Neural cell (in vitro differentiated cells): ENCODE measurements at regions not wholly inside any gene's neighbourhood (a gene's known extent, or its start where the extent isn't known, plus 50 kb on each side); places are given as distances from the start of the nearest gene placed in this dataset.

ENCODE experiments used
- H2AFZ ChIP-seq: fragments of 200-600, 300-800 bp; sonication (generic), shearing (Covaris generic); 2 replicates; pipeline ENCODE4 v1.6.0; 2014; ENCODE audit warnings: low read depth, mild to moderate bottlenecking, antibody characterized with exemption, low read length, moderate library complexity
- H3F3A ChIP-seq: fragments of 200-600 bp; shearing (Covaris generic); 2 replicates; pipeline ENCODE4 v1.6.1; 2016; ENCODE audit warnings: mild to moderate bottlenecking, moderate library complexity, mixed read lengths, antibody characterized with exemption, low read length; ENCODE audit not compliant: insufficient read depth, poor library complexity, severe bottlenecking
- H3K27ac ChIP-seq: fragments of 200-600, 300-800 bp; sonication (generic), shearing (Covaris generic); 2 replicates; pipeline ENCODE4 v1.5.1; 2014; ENCODE audit warnings: mild to moderate bottlenecking, low read length, moderate library complexity
- H3K27me3 ChIP-seq: fragments of 300-800, 200-600 bp; sonication (generic), shearing (Covaris generic); 2 replicates; pipeline ENCODE4 v1.6.0; 2014; ENCODE audit warnings: mild to moderate bottlenecking, low read depth, low read length, moderate library complexity; ENCODE audit not compliant: insufficient read depth
- H3K36me3 ChIP-seq: fragments of 300-800, 200-600 bp; sonication (generic), shearing (Covaris generic); 2 replicates; pipeline ENCODE4 v1.5.1; 2014; ENCODE audit warnings: mild to moderate bottlenecking, antibody characterized with exemption, low read length, moderate library complexity; ENCODE audit not compliant: insufficient read depth
- H3K4me2 ChIP-seq: fragments of 300-800, 200-600 bp; sonication (generic), shearing (Covaris generic); 2 replicates; pipeline ENCODE4 v1.6.0; 2014; ENCODE audit warnings: mild to moderate bottlenecking, low read length
- H3K4me3 ChIP-seq: fragments of 300-800, 200-600 bp; sonication (generic), shearing (Covaris generic); 2 replicates; pipeline ENCODE4 v1.5.1; 2014; ENCODE audit warnings: mild to moderate bottlenecking, low read length, moderate library complexity
- H3K79me2 ChIP-seq: fragments of 200-600 bp; shearing (Covaris generic); replicated peaks from 2 replicates; pipeline ENCODE4 v1.6.0; 2014; ENCODE audit warnings: mild to moderate bottlenecking, low read length, moderate library complexity; ENCODE audit not compliant: insufficient read depth
- H3K9ac ChIP-seq: fragments of 300-800, 200-600 bp; sonication (generic), shearing (Covaris generic); 2 replicates; pipeline ENCODE4 v1.6.1; 2016; ENCODE audit warnings: mild to moderate bottlenecking, low read length, mixed read lengths
- H3K9me2 ChIP-seq: fragments of 200-600 bp; shearing (Covaris generic); 2 replicates; pipeline ENCODE4 v1.6.1; 2016; ENCODE audit warnings: mild to moderate bottlenecking, low read length, mixed read lengths; ENCODE audit not compliant: insufficient read depth
- H3K9me3 ChIP-seq: fragments of 200-600, 300-800 bp; sonication (generic), shearing (Covaris generic); 2 replicates; pipeline ENCODE4 v1.6.1; 2016; ENCODE audit warnings: mild to moderate bottlenecking, mixed run types, low read length, moderate library complexity, mixed read lengths
- H4K20me1 ChIP-seq: fragments of 200-600 bp; shearing (Covaris generic); 2 replicates; pipeline ENCODE4 v1.6.1; 2016; ENCODE audit warnings: mild to moderate bottlenecking, mixed run types; ENCODE audit not compliant: insufficient read depth
- EP300 ChIP-seq: fragments of 450-650 bp; conservative IDR thresholded peaks from 2 replicates; pipeline ENCODE4 v1.6.1; 2014; ENCODE audit warnings: antibody characterized with exemption, mild to moderate bottlenecking, moderate library complexity; ENCODE audit not compliant: poor library complexity, severe bottlenecking
- EZH2 ChIP-seq: fragments of 200-600, 300-800 bp; shearing (Covaris generic), sonication (generic); IDR thresholded peaks from 2 replicates; pipeline ENCODE4 v1.6.1; 2014; ENCODE audit warnings: antibody characterized with exemption, low read length, borderline replicate concordance, mild to moderate bottlenecking; ENCODE audit not compliant: insufficient read depth, poor library complexity, severe bottlenecking
- MXI1 ChIP-seq: fragments of 450-650 bp; conservative IDR thresholded peaks from 2 replicates; pipeline ENCODE4 v1.6.1; 2014; ENCODE audit warnings: antibody characterized with exemption, mild to moderate bottlenecking; ENCODE audit not compliant: poor library complexity, severe bottlenecking
- POLR2AphosphoS5 ChIP-seq: IDR thresholded peaks from 2 replicates; pipeline ENCODE4 v1.6.1; 2012
- RAD21 ChIP-seq: fragments of 450-650 bp; conservative IDR thresholded peaks from 2 replicates; pipeline ENCODE4 v1.6.1; 2014; ENCODE audit warnings: antibody characterized with exemption, mild to moderate bottlenecking, moderate library complexity
- SMC3 ChIP-seq: fragments of 450-650 bp; conservative IDR thresholded peaks from 2 replicates; pipeline ENCODE4 v1.6.1; 2014; ENCODE audit warnings: antibody characterized with exemption, mild to moderate bottlenecking, moderate library complexity; ENCODE audit not compliant: poor library complexity
- TAF1 ChIP-seq: IDR thresholded peaks from 2 replicates; pipeline ENCODE4 v1.6.1; 2012; ENCODE audit warnings: low read depth
- TF ChIP-seq, protein P1 (sequence below): fragments of 450-650 bp; IDR thresholded peaks from 2 replicates; pipeline ENCODE4 v1.5.1; 2014; ENCODE audit warnings: antibody characterized with exemption, mild to moderate bottlenecking, moderate library complexity; ENCODE audit not compliant: poor library complexity, severe bottlenecking
- TF ChIP-seq, protein P2 (sequence below): IDR thresholded peaks from 2 replicates; pipeline ENCODE4 v1.6.1; 2012; ENCODE audit warnings: borderline replicate concordance

DNA sequence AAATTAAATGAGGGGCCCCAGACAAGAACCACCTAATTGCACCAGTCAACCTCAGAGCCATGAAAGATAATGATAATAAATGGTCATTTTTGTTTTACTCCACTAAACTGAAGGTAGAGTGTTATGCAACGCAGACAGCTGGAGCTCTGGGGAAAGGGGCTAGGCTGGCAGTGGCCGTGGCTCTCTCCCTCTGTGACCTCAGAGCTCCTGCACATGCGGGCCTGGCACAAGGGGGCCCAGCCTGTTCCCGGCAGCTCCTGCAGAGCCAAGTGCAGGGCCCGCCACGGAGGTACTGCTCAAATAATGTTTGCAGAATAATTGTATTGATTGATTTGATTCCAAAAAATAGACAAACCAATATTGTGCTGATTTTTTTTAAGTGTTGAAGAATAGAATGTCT is 109.5 kb downstream of the SALL1 start:
- no peaks in the 10 kb centered on the region for H3K27me3 ChIP-seq
- no peak overlapping the region for H3K27ac ChIP-seq
- no peaks in the 10 kb centered on the region for H3K36me3 ChIP-seq
- H3K9me2 ChIP-seq, result no peaks in the 10 kb centered on the region
- H3K9ac ChIP-seq, result no peak overlapping the region
- TF ChIP-seq EZH2 (no peak), POLR2AphosphoS5 (no peak), EP300 (no peak), TAF1 (no peak), MXI1 (no peak), SMC3 (no peak), RAD21 (no peak)
- TF ChIP-seq, protein P1, sequence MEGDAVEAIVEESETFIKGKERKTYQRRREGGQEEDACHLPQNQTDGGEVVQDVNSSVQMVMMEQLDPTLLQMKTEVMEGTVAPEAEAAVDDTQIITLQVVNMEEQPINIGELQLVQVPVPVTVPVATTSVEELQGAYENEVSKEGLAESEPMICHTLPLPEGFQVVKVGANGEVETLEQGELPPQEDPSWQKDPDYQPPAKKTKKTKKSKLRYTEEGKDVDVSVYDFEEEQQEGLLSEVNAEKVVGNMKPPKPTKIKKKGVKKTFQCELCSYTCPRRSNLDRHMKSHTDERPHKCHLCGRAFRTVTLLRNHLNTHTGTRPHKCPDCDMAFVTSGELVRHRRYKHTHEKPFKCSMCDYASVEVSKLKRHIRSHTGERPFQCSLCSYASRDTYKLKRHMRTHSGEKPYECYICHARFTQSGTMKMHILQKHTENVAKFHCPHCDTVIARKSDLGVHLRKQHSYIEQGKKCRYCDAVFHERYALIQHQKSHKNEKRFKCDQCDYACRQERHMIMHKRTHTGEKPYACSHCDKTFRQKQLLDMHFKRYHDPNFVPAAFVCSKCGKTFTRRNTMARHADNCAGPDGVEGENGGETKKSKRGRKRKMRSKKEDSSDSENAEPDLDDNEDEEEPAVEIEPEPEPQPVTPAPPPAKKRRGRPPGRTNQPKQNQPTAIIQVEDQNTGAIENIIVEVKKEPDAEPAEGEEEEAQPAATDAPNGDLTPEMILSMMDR, result no peak
- TF ChIP-seq, protein P2, sequence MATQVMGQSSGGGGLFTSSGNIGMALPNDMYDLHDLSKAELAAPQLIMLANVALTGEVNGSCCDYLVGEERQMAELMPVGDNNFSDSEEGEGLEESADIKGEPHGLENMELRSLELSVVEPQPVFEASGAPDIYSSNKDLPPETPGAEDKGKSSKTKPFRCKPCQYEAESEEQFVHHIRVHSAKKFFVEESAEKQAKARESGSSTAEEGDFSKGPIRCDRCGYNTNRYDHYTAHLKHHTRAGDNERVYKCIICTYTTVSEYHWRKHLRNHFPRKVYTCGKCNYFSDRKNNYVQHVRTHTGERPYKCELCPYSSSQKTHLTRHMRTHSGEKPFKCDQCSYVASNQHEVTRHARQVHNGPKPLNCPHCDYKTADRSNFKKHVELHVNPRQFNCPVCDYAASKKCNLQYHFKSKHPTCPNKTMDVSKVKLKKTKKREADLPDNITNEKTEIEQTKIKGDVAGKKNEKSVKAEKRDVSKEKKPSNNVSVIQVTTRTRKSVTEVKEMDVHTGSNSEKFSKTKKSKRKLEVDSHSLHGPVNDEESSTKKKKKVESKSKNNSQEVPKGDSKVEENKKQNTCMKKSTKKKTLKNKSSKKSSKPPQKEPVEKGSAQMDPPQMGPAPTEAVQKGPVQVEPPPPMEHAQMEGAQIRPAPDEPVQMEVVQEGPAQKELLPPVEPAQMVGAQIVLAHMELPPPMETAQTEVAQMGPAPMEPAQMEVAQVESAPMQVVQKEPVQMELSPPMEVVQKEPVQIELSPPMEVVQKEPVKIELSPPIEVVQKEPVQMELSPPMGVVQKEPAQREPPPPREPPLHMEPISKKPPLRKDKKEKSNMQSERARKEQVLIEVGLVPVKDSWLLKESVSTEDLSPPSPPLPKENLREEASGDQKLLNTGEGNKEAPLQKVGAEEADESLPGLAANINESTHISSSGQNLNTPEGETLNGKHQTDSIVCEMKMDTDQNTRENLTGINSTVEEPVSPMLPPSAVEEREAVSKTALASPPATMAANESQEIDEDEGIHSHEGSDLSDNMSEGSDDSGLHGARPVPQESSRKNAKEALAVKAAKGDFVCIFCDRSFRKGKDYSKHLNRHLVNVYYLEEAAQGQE, result no peak
- no peaks in the 10 kb centered on the region for H4K20me1 ChIP-seq
- no peaks in the 10 kb centered on the region for H3K9me3 ChIP-seq
- H3F3A ChIP-seq, result no peaks in the 10 kb centered on the region
- no peak overlapping the region for H3K4me3 ChIP-seq
- no peaks in the 10 kb centered on the region for H3K79me2 ChIP-seq
- H2AFZ ChIP-seq, result no peak overlapping the region
- H3K4me2 ChIP-seq, result no peak overlapping the region

DNA sequence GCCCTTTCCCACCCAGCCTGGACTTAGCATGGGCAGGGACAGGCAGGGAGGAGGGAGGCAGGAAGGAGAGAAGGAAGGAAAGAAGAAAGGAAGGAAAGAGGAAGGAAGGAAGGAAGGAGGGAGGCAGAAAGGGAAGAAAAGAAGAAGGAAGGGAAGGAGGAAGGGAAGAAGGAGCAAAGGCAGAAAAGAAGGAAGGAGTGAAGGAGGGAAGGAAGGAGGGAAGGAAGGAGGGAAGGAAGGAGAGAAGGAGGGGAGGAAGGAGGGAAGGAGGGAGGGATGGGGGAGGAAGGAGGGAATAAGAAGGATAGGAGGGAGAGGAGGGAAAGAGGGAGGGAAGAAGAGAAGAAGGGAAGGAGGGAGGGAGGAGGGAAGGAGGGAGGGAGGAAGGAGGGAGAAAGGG is 110.4 kb downstream of the SALL1 start:
- Histone ChIP-seq H2AFZ (no peak overlapping the region), H3K27me3 (no peaks in the 10 kb centered on the region), H4K20me1 (no peaks in the 10 kb centered on the region), H3K4me2 (no peak overlapping the region), H3F3A (no peaks in the 10 kb centered on the region), H3K9me2 (no peaks in the 10 kb centered on the region), H3K27ac (no peak overlapping the region), H3K79me2 (no peaks in the 10 kb centered on the region), H3K36me3 (no peaks in the 10 kb centered on the region), H3K4me3 (no peak overlapping the region), H3K9ac (no peak overlapping the region), H3K9me3 (no peaks in the 10 kb centered on the region)
- TF ChIP-seq, protein P1, result no peak
- TF ChIP-seq SMC3 (no peak), RAD21 (no peak), EZH2 (no peak), TAF1 (no peak), EP300 (no peak), MXI1 (no peak), POLR2AphosphoS5 (no peak)
- TF ChIP-seq, protein P2, result no peak
